Stimulated activated CD4-positive, alpha-beta T cell treated with anti-CD3 and anti-CD28 coated beads, Interleukin-4, amount 100 ng/mL, for 1 hour (primary cell): ENCODE measurements at regions not wholly inside any gene's neighbourhood (a gene's known extent, or its start where the extent isn't known, plus 50 kb on each side); places are given as distances from the start of the nearest gene placed in this dataset.

Experiments used
- DNase-seq: peaks from one replicate; pipeline ENCODE4 v3.0.0-alpha.2; 2020

DNA sequence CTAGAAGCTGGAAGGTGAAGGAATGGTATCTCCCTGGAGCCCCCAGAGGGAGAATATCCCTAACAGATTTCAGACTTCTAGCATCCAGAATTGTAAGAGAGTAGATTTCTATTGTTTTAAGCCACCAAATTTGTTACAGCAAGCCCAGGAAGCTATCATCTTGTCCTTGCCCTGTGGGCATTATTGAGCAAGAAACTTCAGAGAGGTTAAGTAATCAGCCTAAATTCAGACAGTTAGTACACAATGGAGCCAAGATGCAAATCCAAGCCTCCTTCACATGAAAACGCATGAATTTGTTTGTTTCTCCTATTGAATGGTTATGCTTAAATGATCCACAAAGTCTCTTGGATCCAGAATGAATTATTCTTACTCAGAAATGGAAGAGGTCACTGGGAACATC is 55.2 kb upstream of the TRIB2 start:
- DNase-seq: no peak

DNA sequence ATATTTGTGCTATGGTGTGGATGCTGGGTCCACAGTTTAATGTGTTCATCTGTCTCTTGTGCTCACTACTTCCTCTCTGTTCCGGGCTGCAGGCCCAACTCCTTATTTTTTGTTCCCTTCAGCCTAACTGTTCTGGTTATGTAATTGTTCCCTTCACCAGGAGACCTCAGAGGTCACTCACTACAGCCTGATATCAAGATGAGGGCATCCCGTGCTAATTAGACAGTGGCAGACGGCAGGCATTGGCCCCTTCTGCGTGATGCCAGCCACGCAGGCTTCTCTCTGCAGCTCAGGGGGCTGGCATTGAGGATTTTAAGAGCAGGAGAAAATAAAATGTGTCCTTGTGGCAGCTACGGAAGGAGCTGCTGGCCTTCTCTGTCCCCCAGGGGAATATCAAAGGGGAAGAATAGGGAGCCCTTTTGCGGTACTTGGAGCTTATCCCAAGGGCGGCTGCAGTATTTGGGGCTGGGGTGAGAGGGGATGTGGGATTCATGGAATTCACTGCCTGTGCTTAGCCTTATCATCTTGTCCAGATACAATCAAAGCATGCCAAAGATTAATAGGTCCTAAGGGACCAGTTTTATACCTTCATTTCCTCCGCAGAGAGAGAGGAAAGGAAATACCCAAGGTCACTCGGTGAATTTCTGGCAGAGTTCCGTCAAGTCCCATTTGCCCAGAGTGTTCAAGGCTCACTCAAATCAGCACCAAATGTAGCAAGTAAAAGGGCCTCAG is 53.3 kb upstream of the TRIB2 start:
- DNase-seq: no peak

DNA sequence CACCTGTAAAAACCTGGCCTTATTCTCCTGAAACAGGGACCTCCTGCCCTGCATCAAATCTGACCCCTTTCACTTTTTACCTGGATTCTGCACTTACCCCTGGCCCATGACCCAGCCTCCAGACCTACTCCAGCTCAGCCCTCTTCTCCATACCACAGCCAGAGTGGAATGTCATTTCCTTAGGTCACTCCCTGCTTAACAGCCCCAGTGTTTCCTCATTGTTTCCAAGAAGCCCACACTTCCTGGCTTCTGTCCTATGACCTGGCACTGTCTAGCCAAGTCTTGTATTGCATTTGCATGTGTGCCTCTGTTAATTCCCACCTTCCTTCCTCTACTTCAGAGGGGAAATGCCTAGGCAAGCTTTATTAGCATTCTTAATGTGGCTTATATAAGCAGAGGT is 51.4 kb upstream of the TRIB2 start:
- no peak for DNase-seq

GRCh38 chr2:12666445-12666844 is 50.3 kb upstream of the TRIB2 start:
- DNase-seq: no peak
